T-helper 17 cell (primary cell): ENCODE measurements at regions not wholly inside any gene's neighbourhood (a gene's known extent, or its start where the extent isn't known, plus 50 kb on each side); places are given as distances from the start of the nearest gene placed in this dataset.

Experiments
- ATAC-seq: fragments of 150-1000 bp; cut with Tn5 transposase; 2 replicates; pipeline ENCODE4 v1.10.0; 2021; ENCODE audit warnings: mild to moderate bottlenecking, moderate library complexity
- DNase-seq, 3 donors: peaks; one replicate each; pipeline versions ENCODE4 v3.0.0 to v3.0.0-alpha.2; 2020 to 2021
- H3K9me3 ChIP-seq: one replicate; pipeline ENCODE4 v1.7.0; 2013; ENCODE audit warnings: low read length, mild to moderate bottlenecking; ENCODE audit not compliant: control insufficient read depth, poor library complexity, severe bottlenecking
- H3K27ac Mint-ChIP-seq: one replicate; pipeline ENCODE4 v1.8.0; 2022; ENCODE audit warnings: mild to moderate bottlenecking, moderate library complexity, mixed read lengths
- H3K27me3 Mint-ChIP-seq: one replicate; pipeline ENCODE4 v1.8.0; 2022; ENCODE audit warnings: mixed read lengths
- H3K36me3 Mint-ChIP-seq: one replicate; pipeline ENCODE4 v1.8.0; 2022; ENCODE audit warnings: low read depth, mixed read lengths
- H3K4me1 Mint-ChIP-seq: one replicate; pipeline ENCODE4 v1.8.0; 2022; ENCODE audit warnings: mild to moderate bottlenecking, mixed read lengths
- H3K4me3 Mint-ChIP-seq: one replicate; pipeline ENCODE4 v1.8.0; 2022; ENCODE audit warnings: mild to moderate bottlenecking, moderate library complexity, mixed read lengths

GRCh38 chr22:48905206-48905975 is 922.3 kb downstream of the BRD1 start:
- Mint-ChIP-seq H3K27me3 (no peaks in the 10 kb centered on the region), H3K36me3 (peaks cover 2% of the 10 kb centered on the region), H3K27ac (peak overlapping the region; percentile 73), H3K4me3 (no peak overlapping the region), H3K4me1 (no peaks in the 10 kb centered on the region)
- no peaks in the 10 kb centered on the region for H3K9me3 ChIP-seq
- no peak for ATAC-seq
- no peak for DNase-seq

GRCh38 chr22:48902983-48903650 is 924.6 kb downstream of the BRD1 start:
- ATAC-seq (no peak), DNase-seq (no peak)
- no peak overlapping the region for H3K27ac Mint-ChIP-seq
- H3K27me3 Mint-ChIP-seq: no peaks in the 10 kb centered on the region
- H3K9me3 ChIP-seq: no peaks in the 10 kb centered on the region
- H3K36me3 Mint-ChIP-seq: peaks cover 2% of the 10 kb centered on the region
- H3K4me3 Mint-ChIP-seq: no peak overlapping the region
- no peaks in the 10 kb centered on the region for H3K4me1 Mint-ChIP-seq

- ATAC-seq (no peak), DNase-seq (no peak)
- no peak overlapping the region for H3K4me3 Mint-ChIP-seq
- H3K36me3 Mint-ChIP-seq: peaks cover 2% of the 10 kb centered on the region
- H3K27ac Mint-ChIP-seq: no peak overlapping the region
- H3K27me3 Mint-ChIP-seq: no peaks in the 10 kb centered on the region
- no peaks in the 10 kb centered on the region for H3K4me1 Mint-ChIP-seq
- H3K9me3 ChIP-seq: no peaks in the 10 kb centered on the region
These were observed 925.4 kb downstream of the BRD1 start for GRCh38 chr22:48902001-48902869.

GRCh38 chr22:48901324-48901723 is 926.3 kb downstream of the BRD1 start:
- no peaks in the 10 kb centered on the region for H3K4me1 Mint-ChIP-seq
- no peak for ATAC-seq
- no peak overlapping the region for H3K27ac Mint-ChIP-seq
- no peaks in the 10 kb centered on the region for H3K27me3 Mint-ChIP-seq
- H3K9me3 ChIP-seq: no peaks in the 10 kb centered on the region
- no peak for DNase-seq
- H3K4me3 Mint-ChIP-seq: no peak overlapping the region
- peaks cover 2% of the 10 kb centered on the region for H3K36me3 Mint-ChIP-seq

- Mint-ChIP-seq H3K27me3 (no peaks in the 10 kb centered on the region), H3K4me3 (peak overlapping the region; percentile 25), H3K27ac (no peak overlapping the region), H3K4me1 (no peaks in the 10 kb centered on the region), H3K36me3 (peaks cover 2% of the 10 kb centered on the region)
- ATAC-seq (no peak), DNase-seq (no peak)
- H3K9me3 ChIP-seq: no peaks in the 10 kb centered on the region
These were observed 927.0 kb downstream of the BRD1 start for GRCh38 chr22:48900626-48901025.

GRCh38 chr22:48900327-48900597 is 927.4 kb downstream of the BRD1 start:
- Mint-ChIP-seq H3K27me3 (no peaks in the 10 kb centered on the region), H3K4me3 (no peak overlapping the region), H3K27ac (no peak overlapping the region), H3K4me1 (no peaks in the 10 kb centered on the region), H3K36me3 (peaks cover 2% of the 10 kb centered on the region)
- DNase-seq (no peak), ATAC-seq (no peak)
- no peaks in the 10 kb centered on the region for H3K9me3 ChIP-seq

- H3K9me3 ChIP-seq: no peaks in the 10 kb centered on the region
- ATAC-seq (no peak), DNase-seq (no peak)
- Mint-ChIP-seq H3K4me1 (no peaks in the 10 kb centered on the region), H3K36me3 (peaks cover 2% of the 10 kb centered on the region), H3K27ac (no peak overlapping the region), H3K4me3 (no peak overlapping the region), H3K27me3 (no peaks in the 10 kb centered on the region)
These were observed 927.9 kb downstream of the BRD1 start for GRCh38 chr22:48899523-48900326.

- Mint-ChIP-seq H3K4me1 (no peaks in the 10 kb centered on the region), H3K4me3 (no peak overlapping the region), H3K36me3 (peaks cover 2% of the 10 kb centered on the region), H3K27ac (no peak overlapping the region), H3K27me3 (no peaks in the 10 kb centered on the region)
- ATAC-seq (no peak), DNase-seq (no peak)
- H3K9me3 ChIP-seq: no peaks in the 10 kb centered on the region
These were observed 929.0 kb downstream of the BRD1 start for GRCh38 chr22:48898524-48899250.

- Mint-ChIP-seq H3K4me3 (no peak overlapping the region), H3K36me3 (peaks cover 2% of the 10 kb centered on the region), H3K27me3 (peaks cover 4% of the 10 kb centered on the region), H3K4me1 (no peaks in the 10 kb centered on the region), H3K27ac (no peak overlapping the region)
- ATAC-seq (no peak), DNase-seq (no peak)
- no peaks in the 10 kb centered on the region for H3K9me3 ChIP-seq
These were observed 929.9 kb downstream of the BRD1 start for GRCh38 chr22:48897645-48898370.

- H3K27ac Mint-ChIP-seq: no peak overlapping the region
- H3K36me3 Mint-ChIP-seq: no peaks in the 10 kb centered on the region
- no peaks in the 10 kb centered on the region for H3K9me3 ChIP-seq
- no peak overlapping the region for H3K4me3 Mint-ChIP-seq
- DNase-seq (no peak), ATAC-seq (no peak)
- peaks cover 11% of the 10 kb centered on the region for H3K27me3 Mint-ChIP-seq
- no peaks in the 10 kb centered on the region for H3K4me1 Mint-ChIP-seq
These were observed 930.7 kb downstream of the BRD1 start for GRCh38 chr22:48896766-48897644.
